ENCODE measurements at regions not wholly inside any gene's neighbourhood (a gene's known extent, or its start where the extent isn't known, plus 50 kb on each side); places are given as distances from the start of the nearest gene placed in this dataset.

- intact Hi-C loops (cut with DNase I), result loop anchor here in 5 of 10 donors (2.0 to 10.0 kb wide), 5 partner anchors 85 to 758 kb away; partner anchors contain the start of gene PRKCQ (in 1 of the 5)
- Histone ChIP-seq H3K36me3 (no peaks in the 10 kb centered on the region), H3K27me3 (peaks cover 0 to 27% (median 0%) of the 10 kb centered on the region in 9 donors), H3K4me1 (peaks cover 0 to 6% (median 0%) of the 10 kb centered on the region in 12 donors), H3K27ac (no peak overlapping the region), H3K9me3 (no peaks in the 10 kb centered on the region), H3K4me3 (no peak overlapping the region)
- 35 to 40% (median 37%) methylated on average over 4 of the region's 4 CpGs for WGBS, 4 donors
- DNase-seq (no peak), ATAC-seq (no peak)
- TF ChIP-seq CTCF (IDR thresholded peaks at IDR 0.05) (no peak), POLR2A (IDR thresholded peaks at IDR 0.05) (no peak)
Measured at GRCh38 chr10:6667150-6667549, 87.1 kb upstream of the PRKCQ start.

GRCh38 chr10:6665847-6666246 is 85.8 kb upstream of the PRKCQ start:
- no peaks in the 10 kb centered on the region for H3K36me3 ChIP-seq
- DNase-seq, result no peak
- H3K4me3 ChIP-seq, result no peak overlapping the region
- intact Hi-C loops (cut with DNase I), result loop anchor here in 5 of 10 donors (2.0 to 10.0 kb wide), 5 partner anchors 84 to 759 kb away; partner anchors contain the start of gene PRKCQ (in 1 of the 5)
- no peaks in the 10 kb centered on the region for H3K9me3 ChIP-seq
- ATAC-seq, result no peak
- H3K27ac ChIP-seq, result no peak overlapping the region
- H3K27me3 ChIP-seq, result peaks cover 0 to 27% (median 0%) of the 10 kb centered on the region in 9 donors
- 48 to 75% (median 54%) methylated on average over 6 of the region's 6 CpGs for WGBS, 4 donors
- H3K4me1 ChIP-seq, result no peaks in the 10 kb centered on the region
- no peak for TF ChIP-seq CTCF (IDR thresholded peaks at IDR 0.05)
- no peak for TF ChIP-seq POLR2A (IDR thresholded peaks at IDR 0.05)

GRCh38 chr10:6660460-6660859 is 80.4 kb upstream of the PRKCQ start:
- TF ChIP-seq CTCF (IDR thresholded peaks at IDR 0.05) (no peak), POLR2A (IDR thresholded peaks at IDR 0.05) (no peak)
- 83 to 90% (median 86%) methylated on average over 2 of the region's 2 CpGs for WGBS, 4 donors
- H3K4me3 ChIP-seq, result no peak overlapping the region
- no peak overlapping the region for H3K27ac ChIP-seq
- DNase-seq (no peak), ATAC-seq (no peak)
- peaks cover 0 to 20% (median 5%) of the 10 kb centered on the region in 9 donors for H3K27me3 ChIP-seq
- intact Hi-C loops (cut with DNase I), result loop anchor here in 1 of 10 donors (10.0 kb wide), 1 partner anchor 764 kb away; no protein-coding TSS in a partner anchor
- H3K36me3 ChIP-seq, result no peaks in the 10 kb centered on the region
- H3K4me1 ChIP-seq, result no peaks in the 10 kb centered on the region
- no peaks in the 10 kb centered on the region for H3K9me3 ChIP-seq

- DNase-seq, result no peak
- Histone ChIP-seq H3K4me1 (no peaks in the 10 kb centered on the region), H3K27me3 (peaks cover 0 to 24% (median 5%) of the 10 kb centered on the region in 9 donors), H3K27ac (no peak overlapping the region), H3K9me3 (no peaks in the 10 kb centered on the region), H3K4me3 (no peak overlapping the region), H3K36me3 (no peaks in the 10 kb centered on the region)
- TF ChIP-seq CTCF (IDR thresholded peaks at IDR 0.05) (no peak), POLR2A (IDR thresholded peaks at IDR 0.05) (no peak)
- ATAC-seq, result no peak
- intact Hi-C loops (cut with DNase I), result no loop called here
Measured at GRCh38 chr10:6659451-6659850, 79.4 kb upstream of the PRKCQ start.
